Brain microvascular endothelial cell (primary cell): ENCODE measurements at regions not wholly inside any gene's neighbourhood (a gene's known extent, or its start where the extent isn't known, plus 50 kb on each side); places are given as distances from the start of the nearest gene placed in this dataset.

Experiments used
- DNase-seq: peaks from one replicate; pipeline ENCODE4 v3.0.0-alpha.2; 2020
- H3K27ac ChIP-seq: fragments of 250-450 bp; sonication (Bioruptor Pico); 2 replicates; pipeline ENCODE4 v1.5.1; 2020; ENCODE audit warnings: mild to moderate bottlenecking, moderate library complexity
- H3K27me3 ChIP-seq: fragments of 250-450 bp; sonication (Bioruptor Pico); replicated peaks from 2 replicates; pipeline ENCODE4 v1.5.1; 2020; ENCODE audit warnings: mild to moderate bottlenecking
- H3K36me3 ChIP-seq: fragments of 250-450 bp; sonication (Bioruptor Pico); replicated peaks from 2 replicates; pipeline ENCODE4 v1.5.1; 2020; ENCODE audit warnings: mild to moderate bottlenecking
- H3K4me3 ChIP-seq: 2 replicates; pipeline ENCODE4 v1.5.1; 2011; ENCODE audit warnings: low read depth, mild to moderate bottlenecking, control low read depth, low read length, moderate library complexity
- CTCF ChIP-seq: IDR thresholded peaks from 2 replicates; pipeline ENCODE4 v1.5.1; 2011; ENCODE audit warnings: low read depth, mild to moderate bottlenecking, moderate library complexity, low read length, control low read depth, inconsistent platforms; ENCODE audit errors: missing control alignments
- in situ Hi-C: cut with HindIII; loops from 2 replicates; pipeline ENCODE4 v1.10.0; 2017; ENCODE audit warnings: low sequenced_read_pairs, low pct_ligation_motif_present

- no peaks in the 10 kb centered on the region for H3K27me3 ChIP-seq
- in situ Hi-C loops: no loop called here
- H3K4me3 ChIP-seq: no peak overlapping the region
- no peak for DNase-seq
- H3K36me3 ChIP-seq: no peaks in the 10 kb centered on the region
- no peak overlapping the region for H3K27ac ChIP-seq
- no peak for TF ChIP-seq CTCF
Observed at GRCh38 chr21:38930066-38930465, 124.3 kb downstream of the ETS2 start.

- no peak for TF ChIP-seq CTCF
- no peaks in the 10 kb centered on the region for H3K36me3 ChIP-seq
- H3K4me3 ChIP-seq: no peak overlapping the region
- H3K27me3 ChIP-seq: no peaks in the 10 kb centered on the region
- no peak overlapping the region for H3K27ac ChIP-seq
- no peak for DNase-seq
- in situ Hi-C loops: no loop called here
Observed at GRCh38 chr21:38929652-38930051, 123.9 kb downstream of the ETS2 start.

- H3K27me3 ChIP-seq: no peaks in the 10 kb centered on the region
- H3K36me3 ChIP-seq: no peaks in the 10 kb centered on the region
- H3K27ac ChIP-seq: no peak overlapping the region
- H3K4me3 ChIP-seq: no peak overlapping the region
- TF ChIP-seq CTCF: no peak
- in situ Hi-C loops: no loop called here
- no peak for DNase-seq
Observed at GRCh38 chr21:38929142-38929541, 123.4 kb downstream of the ETS2 start.

GRCh38 chr21:38927776-38928175 is 122.0 kb downstream of the ETS2 start:
- TF ChIP-seq CTCF: no peak
- no peak for DNase-seq
- Histone ChIP-seq H3K27ac (no peak overlapping the region), H3K36me3 (no peaks in the 10 kb centered on the region), H3K27me3 (no peaks in the 10 kb centered on the region), H3K4me3 (no peak overlapping the region)
- in situ Hi-C loops: no loop called here

- Histone ChIP-seq H3K36me3 (no peaks in the 10 kb centered on the region), H3K4me3 (no peak overlapping the region), H3K27me3 (no peaks in the 10 kb centered on the region), H3K27ac (no peak overlapping the region)
- peak; percentile 82 for DNase-seq
- in situ Hi-C loops: no loop called here
- no peak for TF ChIP-seq CTCF
Observed at GRCh38 chr21:38925923-38926322, 120.2 kb downstream of the ETS2 start.

- in situ Hi-C loops: no loop called here
- DNase-seq: no peak
- H3K27ac ChIP-seq: no peak overlapping the region
- no peaks in the 10 kb centered on the region for H3K27me3 ChIP-seq
- no peaks in the 10 kb centered on the region for H3K36me3 ChIP-seq
- TF ChIP-seq CTCF: no peak
- H3K4me3 ChIP-seq: no peak overlapping the region
Observed at GRCh38 chr21:38925478-38925877, 119.7 kb downstream of the ETS2 start.
